Osteocyte (in vitro differentiated cells): ENCODE measurements at regions not wholly inside any gene's neighbourhood (a gene's known extent, or its start where the extent isn't known, plus 50 kb on each side); places are given as distances from the start of the nearest gene placed in this dataset.

Source experiments
- DNase-seq: peaks from one replicate; pipeline ENCODE4 v3.0.0; 2021; ENCODE audit warnings: mixed read lengths; ENCODE audit not compliant: unreplicated experiment; ENCODE audit errors: extremely low spot score
- H3K27ac Mint-ChIP-seq: one replicate; pipeline ENCODE4 v1.8.0; 2021; ENCODE audit warnings: mild to moderate bottlenecking, mixed read lengths; ENCODE audit not compliant: unreplicated experiment
- H3K27me3 Mint-ChIP-seq: one replicate; pipeline ENCODE4 v1.8.0; 2021; ENCODE audit warnings: mixed read lengths; ENCODE audit not compliant: unreplicated experiment
- H3K36me3 Mint-ChIP-seq: one replicate; pipeline ENCODE4 v1.8.0; 2021; ENCODE audit warnings: mixed read lengths; ENCODE audit not compliant: unreplicated experiment
- H3K4me1 Mint-ChIP-seq: one replicate; pipeline ENCODE4 v1.8.0; 2021; ENCODE audit warnings: mixed read lengths; ENCODE audit not compliant: unreplicated experiment
- H3K4me3 Mint-ChIP-seq: one replicate; pipeline ENCODE4 v1.8.0; 2021; ENCODE audit warnings: mild to moderate bottlenecking, moderate library complexity, mixed read lengths; ENCODE audit not compliant: unreplicated experiment
- H3K9me3 Mint-ChIP-seq: one replicate; pipeline ENCODE4 v1.8.0; 2021; ENCODE audit warnings: mixed read lengths; ENCODE audit not compliant: unreplicated experiment
- TF ChIP-seq, protein P1 (sequence below): fragments of 200-600 bp; sonication (generic); IDR thresholded peaks from 2 replicates; pipeline ENCODE4 v1.5.0; 2021; ENCODE audit warnings: antibody characterized with exemption, mild to moderate bottlenecking, moderate library complexity

DNA sequence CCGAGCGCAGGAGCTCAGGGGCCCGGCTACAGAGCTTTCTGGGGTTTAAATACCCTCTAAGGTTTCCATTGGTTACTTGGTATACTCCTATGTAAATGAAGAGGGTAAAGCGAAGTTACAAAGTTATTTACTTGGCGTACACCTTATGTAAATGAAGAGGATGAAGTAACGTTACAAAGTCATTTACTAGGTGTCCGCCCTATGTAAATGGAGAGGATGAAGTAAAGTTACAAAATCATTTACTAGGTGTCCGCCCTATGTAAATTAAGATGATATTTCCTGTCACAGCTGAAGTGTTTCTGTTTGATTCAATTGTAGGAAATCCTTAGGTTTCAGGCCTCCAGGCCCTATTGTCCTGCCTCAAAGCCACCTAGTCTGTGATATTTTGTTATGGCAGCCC is 358.2 kb downstream of the MTRR start:
- Mint-ChIP-seq H3K27me3 (no peaks in the 10 kb centered on the region), H3K36me3 (no peaks in the 10 kb centered on the region), H3K27ac (no peak overlapping the region), H3K4me1 (no peaks in the 10 kb centered on the region), H3K4me3 (no peak overlapping the region), H3K9me3 (peaks cover 12% of the 10 kb centered on the region)
- DNase-seq = no peak
- TF ChIP-seq, protein P1, sequence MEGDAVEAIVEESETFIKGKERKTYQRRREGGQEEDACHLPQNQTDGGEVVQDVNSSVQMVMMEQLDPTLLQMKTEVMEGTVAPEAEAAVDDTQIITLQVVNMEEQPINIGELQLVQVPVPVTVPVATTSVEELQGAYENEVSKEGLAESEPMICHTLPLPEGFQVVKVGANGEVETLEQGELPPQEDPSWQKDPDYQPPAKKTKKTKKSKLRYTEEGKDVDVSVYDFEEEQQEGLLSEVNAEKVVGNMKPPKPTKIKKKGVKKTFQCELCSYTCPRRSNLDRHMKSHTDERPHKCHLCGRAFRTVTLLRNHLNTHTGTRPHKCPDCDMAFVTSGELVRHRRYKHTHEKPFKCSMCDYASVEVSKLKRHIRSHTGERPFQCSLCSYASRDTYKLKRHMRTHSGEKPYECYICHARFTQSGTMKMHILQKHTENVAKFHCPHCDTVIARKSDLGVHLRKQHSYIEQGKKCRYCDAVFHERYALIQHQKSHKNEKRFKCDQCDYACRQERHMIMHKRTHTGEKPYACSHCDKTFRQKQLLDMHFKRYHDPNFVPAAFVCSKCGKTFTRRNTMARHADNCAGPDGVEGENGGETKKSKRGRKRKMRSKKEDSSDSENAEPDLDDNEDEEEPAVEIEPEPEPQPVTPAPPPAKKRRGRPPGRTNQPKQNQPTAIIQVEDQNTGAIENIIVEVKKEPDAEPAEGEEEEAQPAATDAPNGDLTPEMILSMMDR = no peak

DNA sequence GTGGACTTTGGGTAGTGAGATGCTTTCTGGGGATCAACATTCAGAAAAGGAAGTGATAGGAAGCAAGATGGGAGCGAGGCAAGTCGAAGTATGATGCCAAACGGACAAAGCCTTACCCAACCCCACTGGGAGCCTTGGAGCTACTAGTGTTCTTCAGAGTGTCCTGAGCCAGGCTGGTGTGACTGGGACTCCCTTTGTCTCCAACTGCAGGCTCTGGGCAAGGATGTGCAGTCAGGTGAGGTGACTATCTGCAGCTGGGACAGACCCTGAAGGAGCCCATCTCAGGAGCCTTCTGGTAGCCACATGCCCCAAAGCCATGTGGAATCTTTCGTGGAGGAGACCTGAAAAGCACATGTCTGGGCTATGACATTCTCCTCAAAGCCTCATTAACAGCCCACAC is 360.6 kb downstream of the MTRR start:
- Mint-ChIP-seq H3K27me3 (no peaks in the 10 kb centered on the region), H3K4me3 (no peak overlapping the region), H3K9me3 (peaks cover 5% of the 10 kb centered on the region), H3K36me3 (no peaks in the 10 kb centered on the region), H3K4me1 (no peaks in the 10 kb centered on the region), H3K27ac (no peak overlapping the region)
- no peak for DNase-seq
- TF ChIP-seq, protein P1 = no peak

DNA sequence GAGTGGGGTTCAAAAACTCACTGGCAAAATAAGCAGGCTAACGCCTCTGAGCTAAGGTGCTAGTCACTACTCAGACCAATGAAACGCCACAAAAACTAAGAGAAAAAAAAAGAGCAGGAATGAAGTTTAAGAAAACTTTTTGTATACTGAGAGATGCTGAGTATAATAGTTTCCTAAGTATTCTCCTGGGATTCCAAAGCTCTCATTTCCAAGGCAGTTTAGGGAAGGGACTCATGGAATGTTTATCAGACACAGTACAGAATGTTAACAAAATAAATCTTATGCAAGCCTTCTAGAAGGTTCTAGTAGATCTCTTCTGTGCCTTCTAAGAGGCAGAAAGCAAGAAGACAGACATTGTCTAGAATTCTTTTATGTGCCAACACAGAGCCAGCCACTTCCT is 361.9 kb downstream of the MTRR start:
- Mint-ChIP-seq H3K27ac (no peak overlapping the region), H3K9me3 (no peaks in the 10 kb centered on the region), H3K4me3 (no peak overlapping the region), H3K27me3 (no peaks in the 10 kb centered on the region), H3K4me1 (no peaks in the 10 kb centered on the region), H3K36me3 (no peaks in the 10 kb centered on the region)
- DNase-seq = no peak
- TF ChIP-seq, protein P1 = no peak

DNA sequence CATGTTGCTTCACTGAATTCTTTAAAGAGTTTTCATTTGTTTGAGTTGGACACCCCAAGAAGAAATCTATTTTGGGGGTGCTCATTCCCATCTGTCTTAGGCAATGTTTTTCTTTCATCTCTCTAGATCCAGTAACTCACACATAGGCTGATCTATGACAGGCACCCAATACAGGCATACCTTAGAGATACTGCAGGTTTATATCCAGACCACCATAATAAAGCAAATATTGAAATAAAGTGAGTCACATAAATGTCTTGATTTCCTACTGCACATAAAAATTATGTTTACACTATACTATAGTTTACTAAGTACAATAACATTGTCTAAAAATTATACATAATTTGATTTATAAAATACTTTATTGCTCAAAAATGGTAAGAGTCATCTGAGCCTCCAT is 364.5 kb downstream of the MTRR start:
- Mint-ChIP-seq H3K27ac (no peak overlapping the region), H3K9me3 (no peaks in the 10 kb centered on the region), H3K4me1 (no peaks in the 10 kb centered on the region), H3K27me3 (peaks cover 3% of the 10 kb centered on the region), H3K4me3 (no peak overlapping the region), H3K36me3 (no peaks in the 10 kb centered on the region)
- no peak for DNase-seq
- TF ChIP-seq, protein P1 = no peak

DNA sequence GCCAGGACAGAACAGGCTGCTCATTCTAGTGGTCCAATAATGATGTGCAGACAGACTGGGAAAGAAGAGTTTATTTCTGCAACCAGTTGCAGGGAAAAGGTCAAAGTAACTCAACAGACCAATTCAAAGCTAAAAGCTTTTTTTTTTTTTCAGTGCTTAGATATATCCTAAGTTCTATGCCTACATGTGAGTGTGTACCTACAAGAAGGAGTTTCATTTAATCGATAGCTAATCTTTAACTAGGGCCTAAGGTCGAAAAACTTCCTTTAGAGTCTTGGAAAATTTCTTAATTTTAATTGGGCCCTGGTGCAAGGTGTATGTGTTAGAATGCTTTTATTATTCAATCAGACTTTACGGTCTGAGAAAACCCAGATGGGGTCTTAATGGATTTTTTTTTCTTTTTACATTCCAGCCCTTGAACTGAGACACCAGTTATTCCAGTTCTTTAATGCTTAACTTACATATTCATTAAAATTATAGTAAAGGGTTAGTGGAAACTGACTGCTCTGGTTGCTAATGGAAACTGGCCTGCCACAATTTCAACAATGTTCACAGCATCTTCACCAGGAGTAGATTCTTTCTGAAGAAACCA is 365.3 kb downstream of the MTRR start:
- H3K27ac Mint-ChIP-seq = no peak overlapping the region
- H3K36me3 Mint-ChIP-seq = no peaks in the 10 kb centered on the region
- H3K4me1 Mint-ChIP-seq = no peaks in the 10 kb centered on the region
- no peak for DNase-seq
- H3K27me3 Mint-ChIP-seq = peaks cover 7% of the 10 kb centered on the region
- TF ChIP-seq, protein P1 = no peak
- H3K9me3 Mint-ChIP-seq = no peaks in the 10 kb centered on the region
- H3K4me3 Mint-ChIP-seq = no peak overlapping the region
